ENCODE measurements at regions not wholly inside any gene's neighbourhood (a gene's known extent, or its start where the extent isn't known, plus 50 kb on each side); places are given as distances from the start of the nearest gene placed in this dataset.

GRCh38 chr5:3891113-3891512 is 295.5 kb downstream of the IRX1 start:
- DNase-seq, result no peak

- no peak for DNase-seq
Observed at GRCh38 chr5:3893527-3893926, 297.9 kb downstream of the IRX1 start.

- no peak for DNase-seq
Observed at GRCh38 chr5:3893975-3894374, 298.3 kb downstream of the IRX1 start.

GRCh38 chr5:3896098-3896497 is 300.5 kb downstream of the IRX1 start:
- DNase-seq, result no peak

- DNase-seq, result no peak
Observed at GRCh38 chr5:3899093-3899492, 303.5 kb downstream of the IRX1 start.

- DNase-seq, result no peak
Observed at GRCh38 chr5:3904584-3904983, 309.0 kb downstream of the IRX1 start.

GRCh38 chr5:3905031-3905430 is 309.4 kb downstream of the IRX1 start:
- DNase-seq, result no peak

- no peak for DNase-seq
Observed at GRCh38 chr5:3905521-3905920, 309.9 kb downstream of the IRX1 start.

- no peak for DNase-seq
Observed at GRCh38 chr5:3911111-3911510, 315.5 kb downstream of the IRX1 start.

- DNase-seq, result no peak
Observed at GRCh38 chr5:3911773-3912172, 316.1 kb downstream of the IRX1 start.

GRCh38 chr5:3912790-3913189 is 317.2 kb downstream of the IRX1 start:
- DNase-seq, result no peak

- DNase-seq, result no peak
Observed at GRCh38 chr5:3913279-3913678, 317.6 kb downstream of the IRX1 start.

- no peak for DNase-seq
Observed at GRCh38 chr5:3925022-3925421, 329.4 kb downstream of the IRX1 start.

GRCh38 chr5:3925935-3926334 is 330.3 kb downstream of the IRX1 start:
- no peak for DNase-seq

GRCh38 chr5:3929799-3930198 is 334.2 kb downstream of the IRX1 start:
- no peak for DNase-seq

GRCh38 chr5:3931976-3932375 is 336.3 kb downstream of the IRX1 start:
- DNase-seq, result no peak

- DNase-seq, result no peak
Observed at GRCh38 chr5:3933536-3933935, 337.9 kb downstream of the IRX1 start.

- no peak for DNase-seq
Observed at GRCh38 chr5:3933966-3934365, 338.3 kb downstream of the IRX1 start.

GRCh38 chr5:3943859-3944258 is 348.2 kb downstream of the IRX1 start:
- DNase-seq, result no peak

- no peak for DNase-seq
Observed at GRCh38 chr5:3944930-3945329, 349.3 kb downstream of the IRX1 start.

- DNase-seq, result no peak
Observed at GRCh38 chr5:3948838-3949237, 353.2 kb downstream of the IRX1 start.

- no peak for DNase-seq
Observed at GRCh38 chr5:3954199-3954598, 358.6 kb downstream of the IRX1 start.

GRCh38 chr5:3954633-3955032 is 359.0 kb downstream of the IRX1 start:
- DNase-seq, result no peak

- no peak for DNase-seq
Observed at GRCh38 chr5:3957658-3958057, 362.0 kb downstream of the IRX1 start.

- DNase-seq, result no peak
Observed at GRCh38 chr5:3958389-3958788, 362.8 kb downstream of the IRX1 start.

GRCh38 chr5:3962113-3962512 is 366.5 kb downstream of the IRX1 start:
- no peak for DNase-seq
